ENCODE measurements at regions not wholly inside any gene's neighbourhood (a gene's known extent, or its start where the extent isn't known, plus 50 kb on each side); places are given as distances from the start of the nearest gene placed in this dataset.

DNA sequence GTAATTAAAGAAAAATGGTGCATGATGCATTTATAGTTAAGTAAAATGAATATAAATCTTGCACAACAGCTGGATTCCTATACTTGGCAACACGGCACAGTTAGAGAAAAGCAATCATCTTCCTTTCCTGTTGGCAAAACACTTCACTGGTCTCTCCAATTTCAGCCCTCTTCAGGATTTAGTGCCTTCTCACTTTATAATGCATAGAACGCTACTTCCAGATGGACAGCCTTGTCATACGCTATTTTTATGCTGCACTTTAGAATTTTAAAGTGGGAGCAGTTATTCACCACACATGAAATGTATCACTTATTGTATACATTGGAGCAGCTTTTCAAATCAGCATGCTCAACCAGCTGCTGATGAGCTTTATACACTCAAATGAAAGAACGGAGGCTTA, 194.4 kb upstream of the GBE1 start:
- TF ChIP-seq, protein P1, sequence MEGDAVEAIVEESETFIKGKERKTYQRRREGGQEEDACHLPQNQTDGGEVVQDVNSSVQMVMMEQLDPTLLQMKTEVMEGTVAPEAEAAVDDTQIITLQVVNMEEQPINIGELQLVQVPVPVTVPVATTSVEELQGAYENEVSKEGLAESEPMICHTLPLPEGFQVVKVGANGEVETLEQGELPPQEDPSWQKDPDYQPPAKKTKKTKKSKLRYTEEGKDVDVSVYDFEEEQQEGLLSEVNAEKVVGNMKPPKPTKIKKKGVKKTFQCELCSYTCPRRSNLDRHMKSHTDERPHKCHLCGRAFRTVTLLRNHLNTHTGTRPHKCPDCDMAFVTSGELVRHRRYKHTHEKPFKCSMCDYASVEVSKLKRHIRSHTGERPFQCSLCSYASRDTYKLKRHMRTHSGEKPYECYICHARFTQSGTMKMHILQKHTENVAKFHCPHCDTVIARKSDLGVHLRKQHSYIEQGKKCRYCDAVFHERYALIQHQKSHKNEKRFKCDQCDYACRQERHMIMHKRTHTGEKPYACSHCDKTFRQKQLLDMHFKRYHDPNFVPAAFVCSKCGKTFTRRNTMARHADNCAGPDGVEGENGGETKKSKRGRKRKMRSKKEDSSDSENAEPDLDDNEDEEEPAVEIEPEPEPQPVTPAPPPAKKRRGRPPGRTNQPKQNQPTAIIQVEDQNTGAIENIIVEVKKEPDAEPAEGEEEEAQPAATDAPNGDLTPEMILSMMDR (IDR thresholded peaks at IDR 0.05; ENCODE audit: insufficient read depth, low read length) = no peak
- TF ChIP-seq, protein P2, sequence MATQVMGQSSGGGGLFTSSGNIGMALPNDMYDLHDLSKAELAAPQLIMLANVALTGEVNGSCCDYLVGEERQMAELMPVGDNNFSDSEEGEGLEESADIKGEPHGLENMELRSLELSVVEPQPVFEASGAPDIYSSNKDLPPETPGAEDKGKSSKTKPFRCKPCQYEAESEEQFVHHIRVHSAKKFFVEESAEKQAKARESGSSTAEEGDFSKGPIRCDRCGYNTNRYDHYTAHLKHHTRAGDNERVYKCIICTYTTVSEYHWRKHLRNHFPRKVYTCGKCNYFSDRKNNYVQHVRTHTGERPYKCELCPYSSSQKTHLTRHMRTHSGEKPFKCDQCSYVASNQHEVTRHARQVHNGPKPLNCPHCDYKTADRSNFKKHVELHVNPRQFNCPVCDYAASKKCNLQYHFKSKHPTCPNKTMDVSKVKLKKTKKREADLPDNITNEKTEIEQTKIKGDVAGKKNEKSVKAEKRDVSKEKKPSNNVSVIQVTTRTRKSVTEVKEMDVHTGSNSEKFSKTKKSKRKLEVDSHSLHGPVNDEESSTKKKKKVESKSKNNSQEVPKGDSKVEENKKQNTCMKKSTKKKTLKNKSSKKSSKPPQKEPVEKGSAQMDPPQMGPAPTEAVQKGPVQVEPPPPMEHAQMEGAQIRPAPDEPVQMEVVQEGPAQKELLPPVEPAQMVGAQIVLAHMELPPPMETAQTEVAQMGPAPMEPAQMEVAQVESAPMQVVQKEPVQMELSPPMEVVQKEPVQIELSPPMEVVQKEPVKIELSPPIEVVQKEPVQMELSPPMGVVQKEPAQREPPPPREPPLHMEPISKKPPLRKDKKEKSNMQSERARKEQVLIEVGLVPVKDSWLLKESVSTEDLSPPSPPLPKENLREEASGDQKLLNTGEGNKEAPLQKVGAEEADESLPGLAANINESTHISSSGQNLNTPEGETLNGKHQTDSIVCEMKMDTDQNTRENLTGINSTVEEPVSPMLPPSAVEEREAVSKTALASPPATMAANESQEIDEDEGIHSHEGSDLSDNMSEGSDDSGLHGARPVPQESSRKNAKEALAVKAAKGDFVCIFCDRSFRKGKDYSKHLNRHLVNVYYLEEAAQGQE (IDR thresholded peaks at IDR 0.05; ENCODE audit: insufficient replicate concordance, low read depth) = no peak

Measured in HL-60 (cell line).